ENCODE measurements at regions not wholly inside any gene's neighbourhood (a gene's known extent, or its start where the extent isn't known, plus 50 kb on each side); places are given as distances from the start of the nearest gene placed in this dataset.

DNA sequence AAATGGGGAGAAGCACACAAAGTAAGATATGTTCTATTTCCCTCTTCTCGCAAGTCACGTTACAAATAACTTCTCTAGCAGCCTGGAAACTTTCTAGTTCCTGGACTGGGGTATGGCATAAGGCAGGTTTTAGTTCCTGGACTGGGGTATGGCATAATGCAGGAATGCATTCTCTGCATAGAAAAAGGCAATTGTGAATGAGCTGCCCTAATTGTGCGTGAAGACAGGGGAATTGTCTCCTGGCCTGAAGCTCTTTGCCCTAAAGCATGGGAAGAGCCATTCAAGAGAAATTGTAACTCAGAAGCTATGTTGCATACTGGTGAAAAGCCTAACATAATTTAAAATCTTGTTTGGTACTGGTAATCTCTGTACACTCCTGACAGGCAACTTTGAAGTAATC lies 54.3 kb upstream of the CBLB start:
- no peak for DNase-seq

DNA sequence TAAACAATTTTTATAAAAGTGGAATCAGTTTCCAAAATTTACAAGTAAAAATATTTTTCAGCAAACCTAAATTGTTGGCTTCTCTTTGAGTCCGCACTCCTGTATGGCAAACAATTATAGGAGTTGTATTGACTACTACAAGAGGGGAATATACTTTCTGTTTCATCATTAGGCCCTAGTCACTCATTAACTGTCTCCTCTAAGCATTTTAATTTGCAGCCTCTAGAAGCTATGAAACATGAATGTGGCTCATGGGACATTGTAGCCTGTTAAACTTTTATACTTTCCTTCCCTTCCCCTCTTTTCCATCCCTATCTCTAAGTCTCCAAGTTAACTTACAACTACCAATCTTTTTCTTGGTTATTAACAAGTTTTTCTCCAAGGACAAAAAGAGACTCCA lies 58.9 kb upstream of the CBLB start:
- DNase-seq = no peak

DNA sequence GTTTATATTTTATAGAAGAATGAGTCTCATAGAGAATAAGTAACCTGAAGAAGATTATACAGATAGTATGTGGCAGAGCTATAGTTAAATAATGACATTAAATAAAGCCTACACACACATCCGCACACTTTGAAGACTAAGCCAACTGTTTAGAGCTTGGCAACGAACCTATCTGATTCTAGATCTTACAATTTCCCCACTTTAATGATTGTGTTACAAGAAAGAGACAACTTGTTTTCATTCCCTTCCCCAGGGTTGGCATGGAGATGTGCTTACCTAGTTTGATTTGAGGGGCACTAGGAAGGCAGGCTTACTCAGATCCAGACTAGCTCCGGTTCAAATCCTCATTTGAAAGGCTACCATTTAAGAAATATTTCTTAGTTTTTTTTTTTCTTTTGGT lies 61.9 kb upstream of the CBLB start:
- no peak for DNase-seq

DNA sequence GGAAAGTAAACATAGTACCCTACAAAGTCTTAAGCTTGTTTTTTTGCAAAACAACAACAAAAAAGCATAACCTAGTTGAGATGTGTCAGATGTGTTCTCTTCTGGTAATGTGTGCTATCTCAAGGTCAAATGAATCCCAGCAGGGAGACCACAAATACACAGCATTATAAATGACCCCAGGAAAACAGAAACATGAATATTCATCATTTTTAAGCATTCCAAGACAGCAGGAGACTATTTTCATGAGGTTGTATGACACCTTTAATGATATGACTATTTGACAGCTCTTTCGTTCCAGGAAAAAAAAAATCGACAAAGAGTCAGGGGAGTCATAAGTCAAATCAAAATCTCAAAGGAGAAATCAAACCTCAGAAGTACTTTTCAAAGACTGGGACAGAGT lies 62.7 kb upstream of the CBLB start:
- DNase-seq = no peak

DNA sequence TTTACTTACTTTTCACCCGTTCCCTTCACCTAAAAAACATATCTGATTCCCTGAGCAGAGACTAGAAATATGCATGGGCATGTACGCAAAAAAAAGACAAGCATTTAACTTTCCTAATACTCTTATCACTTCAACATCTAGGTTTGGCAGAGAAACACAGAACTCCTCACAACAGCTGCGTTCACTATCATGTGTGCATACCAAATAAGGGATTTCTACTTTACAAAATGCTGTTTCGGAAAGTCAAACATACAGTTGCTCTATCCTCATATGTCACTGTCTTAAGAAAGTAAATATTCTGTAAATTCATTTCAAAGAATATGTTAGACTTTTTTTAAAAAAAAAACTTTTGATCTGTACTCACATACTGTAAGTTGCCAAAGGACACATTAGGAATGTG lies 65.1 kb upstream of the CBLB start:
- no peak for DNase-seq

DNA sequence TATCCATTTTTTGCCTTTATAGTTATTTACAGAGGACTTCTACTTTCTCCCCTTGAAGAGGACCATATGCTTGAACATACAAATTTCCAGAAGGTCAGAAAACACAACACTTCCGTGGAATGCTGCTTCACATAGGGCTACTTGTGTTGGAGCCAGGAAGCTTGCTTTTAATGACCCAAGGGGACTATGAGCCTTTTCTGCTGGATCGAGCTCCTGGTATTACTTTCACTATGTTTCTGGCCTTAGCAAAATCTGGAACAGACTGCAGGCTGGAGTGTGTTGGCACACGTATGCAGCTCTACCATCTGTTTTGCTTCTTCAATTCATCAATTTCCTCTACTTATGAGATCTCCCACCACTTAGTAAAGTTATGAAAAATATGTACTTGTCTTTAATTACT lies 69.3 kb upstream of the CBLB start:
- DNase-seq = peak; percentile 69

DNA sequence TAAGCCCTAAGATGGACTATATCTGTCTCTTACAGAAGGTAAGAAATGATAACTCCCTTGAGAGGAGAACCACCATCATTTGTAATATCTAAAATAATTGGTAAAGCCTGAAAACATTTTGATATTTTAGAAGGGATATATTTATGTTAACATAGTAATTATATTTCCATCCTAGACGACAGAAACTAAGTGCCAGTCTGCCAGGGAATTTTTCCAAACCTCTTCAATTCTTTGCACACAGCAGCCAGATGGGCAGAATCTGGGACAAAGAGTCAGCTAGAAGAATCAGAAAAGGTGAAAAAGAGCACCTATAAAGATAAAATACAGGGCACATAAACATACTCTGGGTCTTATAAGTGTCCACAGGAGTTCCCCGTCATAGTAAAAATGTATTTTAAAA lies 70.0 kb upstream of the CBLB start:
- DNase-seq = peak; percentile 18

DNA sequence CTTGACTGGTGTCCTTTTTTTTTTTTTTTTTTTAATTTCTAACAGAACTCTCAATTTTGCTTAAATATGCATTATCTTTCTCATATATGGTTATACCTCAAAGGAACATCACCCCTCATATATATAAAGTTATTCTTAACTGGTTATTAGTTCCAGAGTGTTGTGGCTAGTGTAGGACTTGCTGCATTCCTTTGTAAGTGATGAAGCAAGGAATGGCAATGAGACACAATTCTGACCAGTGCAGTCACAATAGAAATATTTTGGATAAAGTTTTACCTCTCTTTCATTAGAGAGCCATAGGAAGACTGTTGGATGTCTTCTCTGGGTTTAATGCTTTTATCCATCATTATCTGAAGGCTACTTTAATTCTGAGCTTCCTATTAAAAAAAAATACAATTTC lies 75.5 kb upstream of the CBLB start:
- DNase-seq = no peak

DNA sequence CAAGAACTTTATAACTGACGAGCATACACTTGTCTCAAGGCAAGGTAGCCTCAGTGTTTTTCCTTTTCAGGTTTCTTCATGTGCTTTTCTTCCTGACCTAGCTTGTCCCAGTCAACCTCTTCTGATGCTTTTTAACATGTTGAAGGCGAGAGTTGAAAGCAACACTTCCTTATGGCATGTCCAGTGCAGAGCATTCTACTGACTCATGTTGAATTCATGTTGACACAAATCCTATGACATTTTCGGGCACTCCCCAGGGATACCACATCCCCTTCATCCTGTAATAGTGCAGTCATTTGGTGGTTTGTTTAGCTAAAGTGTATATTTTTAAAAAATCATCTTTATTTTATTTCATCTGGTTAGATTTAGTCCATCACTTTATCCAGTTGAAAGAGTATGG lies 75.9 kb upstream of the CBLB start:
- DNase-seq = no peak

DNA sequence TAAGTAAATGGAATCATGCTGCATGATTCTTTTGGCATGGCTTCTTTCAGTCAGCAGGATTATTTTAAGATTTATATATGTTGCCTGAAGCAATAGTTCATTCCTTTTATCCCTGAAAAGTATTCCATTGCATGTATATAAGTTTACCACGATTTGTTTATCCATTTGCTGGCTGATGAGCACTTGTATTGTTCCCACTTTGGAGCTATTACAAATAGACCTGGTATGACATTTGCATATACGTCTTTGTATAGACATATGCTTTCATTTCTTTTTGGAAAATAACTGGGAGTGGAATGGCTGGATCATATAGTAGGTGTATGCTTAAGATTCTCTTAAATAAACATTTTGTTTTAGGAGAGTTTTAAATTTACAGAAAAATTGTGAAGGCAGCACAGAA lies 79.3 kb upstream of the CBLB start:
- DNase-seq = no peak

DNA sequence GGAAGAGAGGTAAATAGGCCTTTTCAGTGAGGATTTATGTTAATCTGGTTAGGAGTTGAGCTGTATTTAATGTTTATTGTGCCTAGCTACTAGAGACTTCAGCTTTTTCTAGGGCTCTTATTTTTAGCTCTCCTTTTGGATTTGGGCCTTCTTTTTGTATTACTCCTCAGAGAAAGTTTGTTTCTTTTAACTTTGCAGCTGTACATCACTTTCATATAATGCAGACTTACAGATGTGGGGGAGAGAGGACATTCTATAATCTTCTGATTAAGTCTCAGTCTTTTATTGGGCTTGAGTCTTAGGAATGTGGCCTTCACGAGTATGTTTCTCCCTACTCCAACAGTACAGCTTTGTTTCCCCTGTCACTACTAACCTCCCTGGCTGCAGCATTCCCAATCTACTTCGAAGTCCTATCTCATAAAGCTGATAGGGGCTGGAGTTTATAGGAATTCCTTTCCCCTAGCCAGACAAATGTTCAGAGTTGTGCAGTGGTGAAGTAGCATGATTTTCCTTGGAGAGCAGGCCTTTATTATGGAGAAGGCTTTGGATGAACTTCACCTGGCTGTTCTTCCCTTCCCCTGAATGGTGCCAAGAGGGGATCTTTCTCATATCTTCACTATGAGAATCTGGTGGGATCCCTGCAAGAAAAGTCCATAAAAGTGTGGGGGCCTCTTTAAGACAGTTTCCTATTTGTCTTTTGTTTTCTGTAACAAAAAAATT lies 82.2 kb upstream of the CBLB start:
- no peak for DNase-seq

DNA sequence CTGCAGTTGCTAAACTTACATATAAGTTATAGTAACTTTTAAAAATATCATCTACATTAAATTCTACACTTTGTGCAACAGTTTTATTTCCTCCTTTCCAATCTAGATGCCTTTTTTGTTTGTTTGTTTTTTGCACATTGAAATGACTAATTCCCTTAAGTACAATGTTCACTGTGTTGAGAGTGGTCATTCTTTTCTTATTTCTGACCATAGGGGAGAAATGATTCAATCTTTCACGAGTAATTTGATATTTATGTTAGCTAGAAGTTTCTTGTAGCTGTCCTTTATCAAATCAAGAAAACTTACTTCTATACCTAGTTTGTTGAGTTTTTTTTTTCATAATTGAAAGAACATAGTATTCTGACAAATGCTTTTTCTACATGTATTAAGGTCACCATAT lies 85.0 kb upstream of the CBLB start:
- no peak for DNase-seq

DNA sequence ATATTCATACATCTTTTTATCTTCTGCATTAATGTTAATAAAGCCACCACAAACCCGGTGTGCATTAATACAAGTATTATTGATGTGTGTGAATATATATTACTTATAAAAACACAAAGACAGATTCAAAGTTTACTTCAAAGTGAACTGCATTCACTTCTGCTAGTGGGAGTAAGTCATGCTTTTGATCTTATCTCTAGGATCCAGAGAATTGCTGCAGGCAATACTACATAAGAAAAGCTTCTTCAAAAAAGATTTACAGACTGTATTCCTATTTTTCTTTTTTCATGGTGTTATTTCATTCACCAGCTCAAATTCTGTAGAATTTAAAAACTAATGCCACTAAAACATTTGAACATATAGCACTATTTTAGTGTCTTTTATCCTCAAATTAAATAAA lies 87.5 kb upstream of the CBLB start:
- no peak for DNase-seq

DNA sequence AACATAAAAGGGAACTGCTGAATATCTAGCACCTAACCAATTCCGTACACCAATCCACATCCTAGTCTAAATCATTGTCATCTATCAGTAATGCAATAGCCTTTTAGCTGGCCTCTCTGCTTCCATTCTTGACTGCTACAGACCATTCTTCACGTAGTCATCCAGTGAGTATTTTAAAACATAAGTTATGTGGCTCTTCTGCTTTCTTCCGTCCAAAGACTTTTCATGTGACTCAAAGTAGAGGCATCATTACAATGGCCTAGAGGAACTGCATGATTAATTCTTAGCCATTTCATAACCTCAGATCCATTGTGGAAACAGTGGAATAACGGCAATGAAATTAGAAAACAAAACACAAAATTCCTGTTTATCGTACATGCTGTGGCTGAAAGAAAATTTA lies 88.9 kb upstream of the CBLB start:
- DNase-seq = no peak

DNA sequence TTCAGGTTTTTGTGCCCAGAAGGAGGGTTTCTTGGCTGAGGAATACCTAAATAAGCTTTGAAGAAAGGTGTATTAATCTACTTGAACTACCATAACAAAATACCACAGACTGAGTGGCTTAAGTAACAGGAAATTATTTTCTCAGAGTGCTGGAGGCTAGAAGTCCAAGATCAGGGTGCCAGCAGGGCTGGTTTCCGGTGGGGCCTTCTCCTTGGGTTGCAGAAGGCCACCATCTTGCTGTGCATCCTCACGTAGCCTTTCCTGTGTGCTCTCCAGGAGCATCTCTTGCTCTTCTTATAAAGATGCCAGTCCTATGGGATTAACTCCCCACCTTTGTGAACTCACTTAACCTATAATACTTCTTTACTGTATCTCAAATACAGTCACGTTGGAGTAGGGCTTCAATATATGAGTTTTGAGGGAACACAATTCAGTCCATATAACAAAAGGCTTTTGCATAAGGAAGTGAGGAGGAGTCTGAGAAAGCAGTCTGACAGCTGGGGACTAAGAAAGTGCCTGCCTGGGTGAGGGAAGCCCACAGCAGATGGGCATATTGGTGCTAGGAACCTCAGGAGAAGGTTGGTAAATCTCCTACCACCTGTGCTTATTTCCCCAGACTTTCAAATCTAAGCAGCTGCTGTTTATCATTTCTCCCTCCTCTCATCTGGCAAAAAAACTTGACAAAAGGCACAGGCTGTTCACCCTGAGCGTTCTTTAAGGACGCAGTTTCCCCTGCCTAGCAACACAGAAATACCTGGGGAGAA lies 89.6 kb upstream of the CBLB start:
- no peak for DNase-seq

DNA sequence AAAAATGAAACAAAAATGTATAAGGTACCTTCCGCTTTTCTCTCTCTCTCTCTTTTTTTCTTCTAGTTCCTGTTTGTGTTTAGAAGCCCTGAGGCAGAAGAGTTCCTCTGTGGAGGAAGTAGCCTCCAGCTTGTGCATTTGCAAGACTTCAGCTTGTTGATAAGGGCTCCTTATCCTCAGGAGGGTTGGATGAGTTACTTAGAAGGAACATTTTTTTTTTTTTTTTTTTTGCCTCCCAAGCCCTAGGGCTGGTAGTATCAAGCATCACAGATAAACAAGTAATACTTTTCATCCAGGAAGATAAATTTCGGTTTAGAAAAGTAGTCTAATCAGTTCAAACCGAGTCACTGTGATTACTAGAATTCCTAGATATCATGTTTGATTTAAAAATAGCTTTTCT lies 91.0 kb upstream of the CBLB start:
- no peak for DNase-seq

DNA sequence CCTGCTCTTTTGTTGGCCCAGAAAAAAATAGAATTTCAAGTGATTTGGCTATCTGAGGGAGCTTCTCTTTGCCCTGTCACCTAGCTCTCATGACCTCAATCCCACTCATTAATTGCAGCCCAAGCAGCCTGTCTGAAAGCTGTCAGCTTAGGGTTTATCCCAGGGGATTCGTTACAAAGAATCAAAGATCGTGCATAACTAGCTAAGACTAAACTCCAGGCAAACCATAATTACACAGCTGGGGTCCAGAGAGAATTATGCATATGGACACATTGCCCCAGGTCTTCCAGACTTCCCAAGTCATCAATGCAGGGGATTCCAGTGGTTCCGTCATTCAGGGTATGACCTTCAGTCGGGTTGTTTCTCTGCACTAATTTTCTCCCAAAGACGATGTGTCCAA lies 91.6 kb upstream of the CBLB start:
- no peak for DNase-seq

DNA sequence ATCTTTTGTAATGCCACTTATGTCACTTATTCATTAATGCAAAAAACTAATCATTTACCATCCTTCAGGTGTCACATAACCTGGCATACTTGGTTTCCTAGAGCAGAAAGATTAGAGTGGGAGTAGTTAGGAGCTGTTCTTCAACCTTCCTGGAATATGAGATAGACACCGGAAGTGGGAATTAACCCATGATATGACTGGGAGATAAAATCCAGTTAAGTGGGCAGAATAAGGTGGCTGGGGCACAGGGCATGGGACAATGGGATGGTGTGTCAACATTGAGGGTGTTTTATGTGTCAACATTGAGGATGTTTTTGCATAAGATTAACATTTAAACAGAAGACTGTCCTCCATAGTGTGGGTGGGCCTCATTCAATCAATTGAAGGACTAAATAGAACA lies 94.3 kb upstream of the CBLB start:
- no peak for DNase-seq

DNA sequence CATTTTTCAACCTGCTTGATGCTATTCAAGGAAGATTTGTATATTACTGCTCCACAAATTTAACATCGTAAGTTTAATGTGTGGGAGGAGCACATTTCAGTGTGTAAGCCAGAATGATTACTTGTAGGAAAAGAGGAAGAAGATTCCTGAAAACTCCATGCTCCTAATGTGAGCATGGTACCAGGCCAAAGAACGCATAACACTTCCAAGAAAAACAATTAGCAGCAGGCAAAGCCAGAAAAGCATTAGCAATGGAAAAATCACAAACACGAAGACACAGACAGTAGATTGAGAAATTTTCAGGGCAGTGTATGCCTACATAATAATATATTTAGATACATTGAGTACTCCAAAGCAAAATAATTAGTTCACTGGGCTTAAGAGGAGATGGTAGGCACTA lies 96.6 kb upstream of the CBLB start:
- no peak for DNase-seq

DNA sequence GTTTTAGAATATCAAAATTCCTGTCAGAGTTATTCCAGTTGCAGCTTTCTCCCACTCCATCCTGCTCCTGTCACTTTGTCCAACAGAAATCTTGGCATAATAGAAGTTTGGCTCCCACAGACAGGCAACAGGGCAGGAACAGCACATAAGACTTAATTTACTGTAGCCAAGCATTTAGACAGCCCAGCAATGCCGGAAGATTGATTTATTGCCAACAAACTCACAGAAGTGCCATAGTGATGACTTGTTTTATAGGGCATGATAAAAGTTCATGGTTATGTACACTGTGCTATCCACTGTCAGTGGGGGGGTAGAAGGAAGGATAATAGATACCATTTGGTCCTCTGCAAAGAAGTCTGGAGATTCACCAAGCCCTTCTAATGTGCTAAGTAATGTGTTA lies 98.3 kb upstream of the CBLB start:
- no peak for DNase-seq

DNA sequence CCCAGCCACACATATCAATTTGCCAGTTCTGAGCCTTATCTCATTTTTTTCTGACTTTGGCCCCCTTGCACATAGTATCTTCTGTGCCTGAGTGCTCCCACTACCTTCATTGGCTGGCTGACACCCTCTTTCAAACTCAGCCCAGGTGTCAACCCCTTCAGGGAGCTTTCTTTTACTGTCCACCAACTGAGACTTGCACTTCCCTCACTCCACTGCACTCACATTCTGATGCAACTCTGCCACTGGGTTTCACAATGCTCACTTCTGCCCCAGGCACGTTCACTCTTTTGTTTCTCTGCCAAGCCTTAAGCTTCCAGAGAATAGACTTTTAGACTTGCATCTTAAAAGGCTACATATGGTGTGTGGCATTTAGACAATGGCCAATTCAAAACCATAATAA lies 101.5 kb upstream of the CBLB start:
- no peak for DNase-seq

DNA sequence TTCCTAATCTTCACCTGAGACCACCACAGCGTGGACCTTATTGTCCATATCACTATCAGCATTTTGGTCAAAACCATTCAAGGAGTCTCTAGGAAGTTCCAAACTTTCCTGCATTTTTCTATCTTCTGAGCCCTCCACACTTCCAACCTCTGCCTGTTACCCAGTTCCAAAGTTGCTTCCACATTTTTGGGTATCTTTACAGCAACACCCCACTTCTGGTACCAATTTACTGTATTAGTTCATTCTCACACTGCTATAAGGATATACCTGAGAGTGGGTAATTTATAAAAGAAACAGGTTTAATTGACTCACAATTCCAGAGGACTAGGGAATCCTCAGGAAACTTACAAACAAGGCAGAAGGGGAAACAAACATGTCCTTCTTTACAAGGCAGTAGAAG lies 103.3 kb upstream of the CBLB start:
- no peak for DNase-seq

DNA sequence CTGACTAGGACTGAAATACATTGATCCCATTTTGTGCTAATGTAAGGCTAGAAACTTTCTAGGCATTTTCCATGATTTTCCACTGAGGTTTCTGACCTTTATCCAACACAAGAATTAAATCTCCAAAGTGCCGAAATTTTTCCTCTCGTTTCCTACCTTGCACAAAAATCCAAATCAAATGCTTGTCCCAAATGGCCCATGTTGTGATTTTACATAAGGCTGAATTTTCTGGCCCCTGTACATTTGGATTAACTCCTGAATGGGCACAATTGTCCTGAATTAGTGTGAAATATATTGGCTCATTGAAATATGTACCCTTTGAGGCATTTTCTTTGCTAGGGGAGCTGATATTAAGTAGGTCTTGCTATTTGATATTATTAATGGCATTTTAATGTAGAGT lies 105.6 kb upstream of the CBLB start:
- no peak for DNase-seq

DNA sequence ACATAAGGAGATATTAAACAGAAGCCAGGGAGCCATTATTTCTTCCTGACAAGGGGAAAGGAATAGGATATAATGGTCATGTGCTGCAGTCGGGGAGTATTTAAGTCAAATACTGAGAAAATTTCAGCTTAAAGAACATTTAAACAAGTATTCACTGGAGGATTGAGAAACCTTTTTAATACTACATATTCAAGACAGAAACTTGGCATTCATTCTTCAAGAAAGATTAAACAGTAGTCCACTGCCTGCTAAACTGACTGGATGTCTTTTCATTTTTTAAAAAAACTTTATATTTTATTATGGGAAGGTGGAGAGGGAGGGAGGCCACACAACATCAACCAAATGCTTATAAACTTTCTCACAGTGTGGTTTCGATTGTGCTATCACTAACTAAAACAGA lies 107.4 kb upstream of the CBLB start:
- DNase-seq = no peak

DNA sequence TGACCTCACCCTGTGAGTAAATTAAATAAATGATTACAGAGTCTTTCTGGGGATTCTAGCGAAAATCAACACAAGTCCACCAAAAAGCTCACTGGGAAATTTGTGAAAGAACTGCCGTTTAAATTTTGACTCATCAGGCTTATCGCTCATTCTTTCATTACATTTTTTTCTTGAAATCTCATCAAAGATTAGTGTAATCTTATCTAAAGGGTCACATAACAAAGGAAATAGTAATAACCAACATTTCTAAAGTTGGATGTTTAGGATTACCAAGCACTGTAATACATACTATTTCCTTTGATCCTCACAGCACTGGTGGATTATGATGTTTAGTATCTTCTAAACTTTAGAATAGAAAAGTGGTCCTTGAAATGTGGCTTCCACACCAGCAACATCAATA lies 111.1 kb upstream of the CBLB start:
- no peak for DNase-seq

All from NCI-H1092 treated with DMSO at 0.1 percent for 48 hours (cell line).